ENCODE measurements at regions not wholly inside any gene's neighbourhood (a gene's known extent, or its start where the extent isn't known, plus 50 kb on each side); places are given as distances from the start of the nearest gene placed in this dataset.

DNA sequence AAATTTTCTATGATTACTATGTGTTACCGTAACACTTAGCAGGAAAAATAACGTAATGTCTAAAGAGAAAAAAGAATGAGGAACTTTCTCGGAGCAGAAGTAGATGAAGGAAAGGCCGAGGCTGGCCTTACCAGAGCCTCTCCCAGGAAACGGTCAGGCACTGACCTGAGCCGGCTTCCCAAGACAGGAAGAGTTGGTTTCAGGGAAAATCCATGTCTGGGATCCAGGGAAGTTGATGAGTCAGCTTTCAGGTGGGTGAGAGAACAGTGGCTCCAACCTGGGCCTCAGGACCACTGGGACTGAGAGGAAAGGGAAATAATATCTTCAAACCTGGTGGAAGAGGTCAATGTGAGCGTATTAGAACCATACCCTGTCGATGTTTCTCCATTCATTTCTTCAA lies 93.3 kb upstream of the UBL3 start:
- DNase-seq: no peak

DNA sequence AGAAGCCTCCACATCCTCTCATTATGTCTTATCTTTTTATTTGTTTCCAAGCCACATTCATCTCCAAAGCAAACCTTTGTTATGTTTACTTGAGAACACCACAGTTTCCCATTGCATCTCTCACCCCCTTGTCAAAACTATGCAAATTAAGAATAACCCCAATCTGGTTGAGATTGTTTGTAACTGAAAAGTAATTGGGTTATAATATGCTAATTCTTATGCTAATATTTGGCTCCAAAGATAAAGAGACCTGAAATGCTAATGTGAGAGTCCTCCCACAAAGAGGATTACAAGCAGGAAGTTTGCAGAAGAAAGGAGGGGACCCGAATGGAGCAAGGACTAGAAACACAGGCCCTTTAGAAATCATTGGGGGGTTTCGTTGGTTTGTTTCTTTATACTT lies 92.9 kb upstream of the UBL3 start:
- no peak for DNase-seq

DNA sequence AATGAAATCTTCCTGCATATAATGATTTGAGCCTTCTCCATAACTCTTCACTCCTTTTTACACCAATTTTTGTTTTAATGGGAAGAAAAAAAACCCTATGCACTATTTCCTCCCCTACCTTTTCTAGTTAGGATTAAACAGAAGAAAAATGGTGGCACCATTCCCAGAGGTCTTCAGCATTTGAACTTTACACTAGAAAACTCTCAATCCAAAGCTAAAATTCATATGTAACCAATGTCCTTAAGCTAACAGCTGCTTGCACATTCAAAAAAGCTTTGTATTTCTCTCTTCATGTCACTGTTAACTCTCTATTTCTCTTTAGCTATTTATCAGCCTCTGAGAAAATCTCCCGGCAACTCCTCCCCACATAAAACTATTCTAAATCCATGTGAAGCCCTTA lies 90.3 kb upstream of the UBL3 start:
- no peak for DNase-seq

DNA sequence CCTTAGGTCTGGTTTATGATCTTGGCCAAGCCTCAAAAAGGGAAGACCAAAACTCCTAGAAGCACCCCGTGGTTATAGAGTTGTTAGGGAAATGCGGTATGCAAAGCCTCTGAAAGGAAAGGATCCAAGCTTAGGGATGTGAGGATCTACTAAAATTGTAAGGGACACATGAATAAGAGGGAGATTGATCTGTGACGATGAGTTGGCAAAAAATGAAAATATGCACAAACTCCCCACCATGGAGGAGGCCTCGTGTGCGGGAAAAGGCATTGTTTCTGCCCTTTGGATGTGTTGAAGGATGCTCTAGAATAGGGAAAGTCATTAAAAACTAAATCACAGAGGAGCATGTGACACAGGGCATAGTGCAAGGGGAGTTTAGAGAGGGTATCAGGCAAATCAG lies 88.7 kb upstream of the UBL3 start:
- DNase-seq: no peak

DNA sequence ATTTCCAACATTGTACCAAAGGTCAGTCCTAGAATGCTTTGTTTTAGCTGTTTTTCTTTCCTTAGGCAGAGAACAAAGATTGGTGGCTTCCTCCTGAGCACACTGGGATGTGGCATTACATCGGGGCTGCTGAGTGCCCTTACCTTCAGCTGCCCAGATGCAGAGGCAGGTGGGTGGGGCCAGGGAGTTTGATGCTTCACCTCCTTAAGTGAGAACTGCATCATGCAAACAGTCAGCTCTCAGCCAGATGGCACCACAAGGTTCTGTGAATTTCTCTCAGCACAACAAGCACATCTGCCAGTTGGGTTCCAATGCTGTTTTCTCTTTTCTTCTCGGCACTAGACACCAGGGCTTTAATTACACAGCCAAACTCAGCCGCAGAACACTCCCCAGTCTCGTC lies 87.4 kb upstream of the UBL3 start:
- peak; percentile 2 for DNase-seq

DNA sequence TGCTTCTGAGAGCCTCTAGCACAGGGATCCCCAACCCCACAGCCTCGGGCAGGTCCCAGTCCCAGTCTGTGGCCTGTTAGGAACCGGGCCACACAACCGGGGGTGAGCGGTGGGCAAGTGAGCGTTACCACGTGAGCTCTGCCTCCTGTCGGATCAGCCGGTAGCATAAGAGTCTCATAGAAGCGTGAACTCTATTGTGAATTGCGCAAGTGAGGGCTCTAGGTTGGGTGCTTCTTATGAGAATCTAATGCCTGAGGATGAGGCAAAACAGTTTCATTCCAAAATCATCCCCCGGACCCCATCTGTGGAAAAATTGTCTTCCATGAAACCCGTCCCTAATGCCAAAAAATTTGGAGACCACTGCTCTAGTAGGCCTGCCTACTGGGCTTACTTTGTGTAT lies 87.0 kb upstream of the UBL3 start:
- no peak for DNase-seq

DNA sequence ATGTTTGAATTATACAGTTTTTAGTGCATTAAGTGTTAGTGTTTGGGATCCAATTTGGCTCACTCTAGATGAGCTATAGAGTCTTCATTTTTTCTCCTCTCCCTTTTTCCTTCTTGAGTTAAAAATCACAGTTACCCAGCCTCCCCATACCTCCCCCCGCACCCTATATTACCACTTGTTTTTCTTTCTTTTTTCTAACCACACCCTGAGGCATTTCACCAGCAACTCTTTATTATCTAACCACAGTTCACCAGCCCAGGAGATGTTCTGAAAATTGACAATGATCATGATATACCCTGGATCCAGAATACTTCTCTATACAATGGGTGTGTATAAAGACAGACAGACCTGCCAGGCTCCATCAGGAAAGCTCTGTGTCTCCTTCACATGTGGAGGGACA lies 86.5 kb upstream of the UBL3 start:
- no peak for DNase-seq

DNA sequence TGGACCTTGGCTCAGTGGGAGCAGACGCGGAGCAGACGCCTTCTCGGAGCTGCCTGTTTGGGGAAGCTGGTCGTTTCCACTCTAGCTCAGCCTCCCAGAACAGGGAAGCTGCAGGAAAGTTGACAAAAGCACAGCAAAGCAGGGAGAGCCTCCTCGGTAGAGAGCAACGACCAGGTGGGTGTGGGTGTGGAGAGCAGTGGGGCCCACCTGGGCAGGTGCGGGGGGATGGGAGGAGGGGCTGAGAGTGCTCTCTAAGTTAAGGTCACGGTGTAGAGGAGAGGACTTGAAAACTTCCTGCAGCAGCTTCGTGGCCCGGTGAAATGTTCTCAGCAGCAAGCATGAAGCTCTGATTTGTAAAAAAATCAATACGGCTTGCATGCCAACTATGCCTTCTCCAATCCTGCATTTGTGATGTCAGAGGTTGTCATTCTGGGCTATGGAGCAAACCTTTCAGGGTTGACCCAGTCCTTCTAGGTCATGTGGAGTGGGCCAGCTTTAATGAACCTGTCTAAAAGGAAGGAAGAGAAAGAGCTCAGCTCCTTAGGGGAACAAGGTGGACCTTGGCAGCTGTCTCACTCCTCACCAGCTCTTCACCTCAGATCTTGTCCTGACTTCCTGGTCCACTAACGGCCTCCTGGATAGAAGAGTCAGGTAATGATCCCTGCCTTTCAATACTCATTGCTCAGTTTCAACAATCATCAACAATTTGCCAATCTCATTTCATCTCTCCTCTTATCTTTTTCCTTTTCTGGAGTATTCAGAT lies 85.8 kb upstream of the UBL3 start:
- peak; percentile 30 for DNase-seq

DNA sequence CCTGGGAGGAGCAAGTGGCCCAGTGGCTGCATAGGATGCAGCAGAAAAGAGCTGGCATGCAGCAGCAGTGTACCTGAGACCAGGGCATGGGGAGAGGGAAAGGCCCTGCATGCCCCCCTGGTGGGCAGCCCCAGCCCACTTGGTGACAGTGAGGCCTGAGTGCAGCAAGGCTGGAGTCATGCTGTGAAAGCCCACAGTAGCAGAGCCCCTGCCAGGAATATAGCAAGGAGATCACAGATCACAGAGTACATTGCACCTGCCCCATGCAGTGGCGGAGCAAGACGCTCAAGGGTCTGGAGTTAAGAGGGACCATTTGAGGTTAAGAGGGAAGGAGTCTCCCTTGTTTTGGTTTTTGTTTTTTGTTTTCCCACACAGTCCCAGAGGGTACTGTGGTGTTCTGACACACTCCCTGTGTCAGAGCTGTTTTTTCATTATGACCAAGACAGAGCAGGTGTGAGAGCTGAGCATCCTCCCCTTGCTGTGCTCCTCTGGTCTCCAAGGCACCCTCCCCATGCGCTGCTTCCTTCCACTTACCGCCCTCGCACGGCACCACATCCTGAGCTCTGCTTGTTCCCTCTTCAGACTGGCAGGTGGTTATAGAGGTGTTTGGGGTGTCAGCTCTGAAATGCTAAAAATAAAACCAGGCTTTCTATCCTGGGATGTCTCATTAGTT lies 85.0 kb upstream of the UBL3 start:
- peak; percentile 76 for DNase-seq

DNA sequence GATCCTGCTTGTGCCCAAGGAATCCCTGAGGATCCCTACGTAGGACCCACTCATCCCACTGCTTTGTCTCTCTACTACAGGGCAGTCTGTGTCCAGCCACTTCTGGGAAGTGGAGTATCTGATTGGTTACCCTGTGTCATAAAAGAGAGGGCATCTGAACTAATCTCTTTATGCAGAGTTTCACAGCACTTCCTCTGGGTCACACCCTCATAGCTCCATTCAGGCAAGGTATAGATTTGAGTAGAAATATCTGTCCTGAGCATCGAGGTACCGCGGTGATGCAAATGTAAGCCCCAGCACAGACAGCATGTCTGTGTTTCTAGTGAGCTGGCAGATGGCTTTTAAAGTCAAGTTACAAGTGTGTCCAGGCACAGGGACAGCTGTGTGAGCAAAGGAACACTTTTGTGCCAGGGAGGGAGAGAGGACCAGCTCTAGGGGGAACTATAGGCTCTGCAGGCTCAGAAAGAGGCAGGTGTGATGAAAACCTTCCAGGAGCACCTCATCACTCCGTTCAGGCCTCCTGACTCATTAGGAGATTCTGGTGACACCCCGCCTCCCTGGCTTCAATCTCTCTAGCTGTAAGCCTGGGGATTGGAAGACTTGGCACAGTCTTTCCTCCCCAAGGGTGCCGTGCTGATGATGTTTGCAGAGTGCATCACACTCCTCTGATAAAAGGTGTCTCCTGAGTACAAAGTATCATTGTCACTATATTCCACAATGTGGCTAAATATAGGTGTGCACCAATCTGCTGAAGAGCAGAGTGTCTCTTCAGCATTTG lies 84.3 kb upstream of the UBL3 start:
- peak; percentile 76 for DNase-seq

DNA sequence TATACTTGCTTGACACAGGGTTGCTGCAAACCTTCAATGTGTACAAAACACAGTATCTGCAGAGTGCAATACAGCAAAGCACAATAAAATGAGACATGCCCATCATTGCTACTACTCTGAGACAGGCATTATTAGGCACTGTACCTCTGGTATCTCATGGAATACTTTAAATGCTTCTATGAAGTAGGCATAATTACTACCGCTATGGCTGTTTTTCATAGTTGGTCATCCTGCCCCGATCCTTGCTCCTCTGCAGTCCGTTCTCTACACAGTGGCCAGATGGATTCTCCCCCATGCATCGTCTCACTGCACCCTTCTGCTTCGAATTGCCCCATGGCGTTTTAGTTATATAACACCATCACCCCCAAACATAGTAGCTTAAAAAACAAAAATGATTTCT lies 83.0 kb upstream of the UBL3 start:
- no peak for DNase-seq

DNA sequence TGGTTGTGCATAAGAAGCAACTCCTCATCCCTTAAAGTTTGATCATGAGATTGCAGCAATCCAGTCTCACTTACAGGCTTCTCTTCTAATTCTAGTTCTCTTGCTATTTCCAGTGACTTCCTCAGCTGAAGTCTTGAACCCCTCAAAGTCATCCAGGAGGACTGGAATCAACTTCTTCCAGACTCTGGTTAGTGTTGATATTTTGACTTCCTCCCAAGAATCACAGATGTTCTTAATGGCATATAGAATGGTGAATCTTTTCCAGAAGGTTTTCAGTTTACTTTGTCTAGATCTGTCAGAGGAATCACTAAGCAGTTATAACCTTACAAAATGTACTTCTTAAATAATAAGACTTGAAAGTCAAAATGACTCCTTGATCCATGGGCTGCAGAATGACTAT lies 81.3 kb upstream of the UBL3 start:
- no peak for DNase-seq

DNA sequence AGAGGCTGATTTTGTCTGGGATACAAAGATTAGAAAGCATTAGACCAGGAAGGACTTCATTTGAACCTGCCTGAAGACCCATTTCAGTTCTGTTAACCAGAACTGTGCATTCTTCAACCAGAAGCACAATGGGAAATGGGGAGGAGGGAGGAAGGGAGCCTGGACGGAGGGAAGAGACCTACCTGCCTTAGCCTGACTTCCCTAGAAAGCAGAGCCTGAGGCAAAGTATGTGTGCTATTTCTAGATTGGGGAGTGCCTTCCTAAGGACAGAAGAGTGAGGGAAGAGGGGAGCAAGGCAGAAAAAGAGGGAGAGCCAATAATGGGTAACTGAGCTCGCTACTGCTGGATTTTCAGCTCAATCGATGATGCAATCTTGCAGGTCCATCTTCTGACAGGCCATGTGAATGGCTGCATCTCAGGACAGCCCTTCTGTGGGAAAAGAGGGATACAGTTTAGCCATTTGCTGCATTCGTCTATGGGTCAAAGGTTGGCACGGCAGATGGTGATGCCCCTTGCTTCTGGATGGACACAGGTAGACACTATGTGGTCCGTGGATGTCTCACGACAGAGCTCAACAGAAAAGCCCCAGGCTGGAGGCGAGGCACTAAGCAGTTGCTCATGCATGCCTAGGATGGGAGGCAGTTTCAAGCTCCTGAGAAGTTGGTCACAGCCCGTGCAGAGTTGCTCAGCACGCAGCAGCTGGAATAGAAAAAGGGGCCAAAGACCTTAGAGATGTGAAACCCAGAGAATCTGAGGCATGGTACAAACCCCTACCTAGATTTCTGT lies 78.8 kb upstream of the UBL3 start:
- DNase-seq: no peak

DNA sequence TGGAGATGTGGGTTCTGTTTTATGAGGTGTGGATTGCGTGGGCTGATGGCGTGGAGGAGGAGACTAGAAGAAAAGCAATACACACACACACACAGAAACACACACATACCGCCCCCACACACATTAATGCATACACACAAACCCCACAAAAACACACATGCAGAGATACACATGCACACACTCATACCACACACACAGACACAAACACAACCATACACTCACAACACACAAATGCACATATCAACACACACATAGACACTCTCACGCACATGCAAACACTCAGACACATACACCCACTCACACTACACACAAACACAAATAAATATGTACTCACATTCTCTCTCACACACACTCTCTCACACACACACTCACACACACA lies 75.7 kb upstream of the UBL3 start:
- DNase-seq: no peak

DNA sequence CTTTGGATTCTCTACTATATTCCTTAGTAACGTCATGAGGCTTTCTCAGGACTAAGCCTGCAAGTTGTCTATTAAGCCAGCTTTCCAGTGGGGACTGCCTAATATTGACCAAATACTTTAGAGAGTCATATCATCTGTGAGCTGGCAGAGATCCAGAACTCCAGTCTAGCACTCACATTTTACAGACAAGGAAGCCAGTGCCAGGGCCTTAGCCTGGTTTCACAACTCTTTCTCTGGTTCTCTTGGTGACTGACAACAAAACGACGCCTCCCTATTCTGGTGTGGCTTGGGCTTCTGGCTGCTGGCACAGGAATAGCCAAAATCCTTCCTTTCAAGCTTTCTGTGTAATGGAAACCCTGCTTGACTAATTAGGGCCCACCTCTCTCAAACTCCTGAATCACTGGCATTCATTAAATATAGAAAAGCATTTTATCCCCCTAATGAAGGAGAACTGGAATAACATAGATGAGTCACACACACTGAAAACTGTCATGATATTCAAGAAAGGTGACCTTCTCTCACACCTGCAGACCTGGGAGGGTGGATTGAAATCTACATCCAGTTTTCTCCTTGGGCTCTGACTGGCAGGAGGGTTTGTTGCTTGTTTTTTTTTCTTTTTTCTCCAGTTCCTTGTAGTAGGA lies 75.2 kb upstream of the UBL3 start:
- peak; percentile 76 for DNase-seq

DNA sequence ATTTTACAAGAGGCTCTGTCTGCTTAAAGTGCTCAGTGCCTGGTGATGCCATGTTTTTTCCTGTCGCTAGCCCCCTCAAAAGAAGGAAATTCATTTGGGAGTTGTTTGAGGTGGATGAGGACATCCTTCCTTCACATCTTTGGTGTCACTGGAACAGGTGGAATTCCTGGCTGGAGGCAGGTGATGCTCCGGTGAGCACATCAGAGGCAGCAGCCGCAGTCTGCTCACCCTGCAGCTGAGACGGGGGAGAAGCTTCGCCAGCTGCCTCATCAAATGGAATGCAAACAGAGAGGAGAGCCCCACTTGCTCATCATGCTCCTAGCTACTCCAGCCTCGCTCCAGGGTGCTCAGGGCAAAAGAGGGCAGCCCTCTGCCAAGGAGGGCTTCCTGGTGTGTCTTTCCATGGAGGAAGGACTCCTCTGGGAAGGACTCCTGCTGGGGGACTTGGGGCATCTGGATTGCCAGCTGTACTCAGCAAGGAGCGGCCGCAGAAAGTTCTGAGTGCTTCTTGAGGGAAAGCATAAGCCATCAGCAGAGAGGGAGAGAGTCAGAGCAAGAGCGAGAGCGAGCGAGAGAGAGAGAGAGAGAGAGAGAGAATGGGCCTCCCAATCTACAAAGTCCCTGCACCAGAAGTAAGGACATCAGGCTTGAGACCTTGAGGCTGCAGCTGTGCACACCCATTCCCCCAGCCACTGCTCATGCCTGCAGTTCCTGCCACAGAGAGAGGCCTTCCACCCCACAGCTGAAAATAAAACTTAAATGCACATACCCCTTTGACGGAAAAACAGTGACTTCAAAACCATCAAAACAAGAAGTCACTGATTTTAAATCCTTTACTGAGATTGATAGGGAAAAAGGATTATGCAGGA lies 74.3 kb upstream of the UBL3 start:
- DNase-seq: peak; percentile 59

DNA sequence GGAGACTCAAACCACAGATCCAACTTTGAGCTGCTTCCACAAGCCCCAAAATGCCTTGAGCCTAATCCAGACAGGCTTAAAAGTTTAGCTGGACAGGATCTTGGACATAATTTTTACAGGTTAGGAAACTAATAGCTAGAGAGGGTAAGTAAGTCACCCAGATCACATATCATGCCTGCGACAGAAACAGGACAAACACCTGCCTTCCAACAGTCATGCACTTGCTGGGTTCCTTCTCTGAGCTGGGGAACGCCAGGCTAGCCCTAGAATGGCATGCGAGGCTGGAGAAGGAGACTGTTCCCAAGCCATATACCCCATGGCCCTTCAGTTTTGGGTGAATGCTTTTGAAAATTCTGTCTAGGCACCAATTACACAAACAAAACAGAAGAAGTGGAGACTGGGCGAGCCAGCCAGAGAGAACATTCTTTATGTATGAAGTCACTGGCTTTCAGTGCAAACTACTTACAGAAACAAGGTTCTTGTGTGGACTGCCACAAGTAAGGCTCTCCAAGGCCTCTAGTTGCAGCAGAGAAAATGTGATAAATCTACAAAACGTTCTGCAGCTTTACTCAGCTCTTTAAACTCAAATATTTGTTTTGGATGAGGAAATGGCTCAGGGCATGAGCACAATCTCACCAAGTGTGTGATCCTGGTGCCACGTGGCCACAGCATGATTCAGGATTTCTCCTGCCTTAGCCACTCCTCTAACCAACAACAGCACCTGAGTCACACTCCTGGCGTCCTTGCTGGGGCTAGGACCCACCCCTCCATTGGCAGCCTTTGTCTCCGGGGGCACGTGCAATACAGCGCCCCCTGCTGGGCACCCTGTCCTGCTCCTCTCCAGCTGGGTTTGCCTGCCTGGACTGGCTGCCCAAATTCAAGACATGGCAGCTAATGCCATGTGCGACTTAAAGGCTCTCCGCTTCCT lies 73.4 kb upstream of the UBL3 start:
- DNase-seq: peak; percentile 70

DNA sequence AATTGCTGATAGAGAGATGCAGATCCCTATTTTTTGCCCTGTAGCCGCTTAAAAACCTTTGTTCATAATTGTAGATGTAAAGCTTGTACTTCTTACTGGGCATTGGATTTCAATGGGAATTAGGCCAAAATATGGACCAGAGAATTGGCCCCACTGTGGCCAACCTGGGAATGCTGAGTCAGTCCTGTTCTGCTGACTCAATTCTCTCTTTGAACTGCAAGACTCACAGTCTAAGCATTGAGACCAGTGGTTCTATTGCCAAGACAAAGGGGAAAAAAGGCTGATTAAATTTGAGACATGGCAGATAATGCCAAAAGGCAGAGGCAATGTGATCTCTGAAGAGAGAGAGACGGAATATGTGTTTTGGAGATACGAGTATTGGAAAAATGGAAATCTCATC lies 72.5 kb upstream of the UBL3 start:
- no peak for DNase-seq

DNA sequence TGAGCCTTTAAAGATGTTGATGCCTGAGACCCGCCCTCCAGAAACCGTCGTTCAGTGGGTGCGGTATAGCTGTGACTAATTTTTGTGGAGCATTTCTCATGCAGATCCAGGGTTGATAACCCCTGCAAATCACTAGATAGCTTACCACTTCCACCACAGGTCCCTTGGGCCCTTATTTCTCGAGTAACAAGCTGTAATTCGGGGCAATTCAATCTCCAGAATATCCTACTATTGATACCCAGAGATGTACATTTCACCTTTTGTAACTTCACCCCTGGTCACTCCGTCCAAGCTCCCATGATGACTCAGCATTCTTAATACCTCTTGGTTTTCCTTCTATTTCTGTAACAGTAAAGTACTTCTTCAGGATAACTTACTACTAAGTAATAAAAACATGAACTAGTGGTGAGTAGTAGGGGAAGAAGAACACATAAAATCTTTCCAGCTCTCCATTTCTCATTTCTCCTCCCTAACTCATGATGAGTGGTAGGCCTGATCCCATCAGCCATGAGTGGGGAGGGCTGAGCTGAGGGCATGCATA lies 71.9 kb upstream of the UBL3 start:
- DNase-seq: no peak

DNA sequence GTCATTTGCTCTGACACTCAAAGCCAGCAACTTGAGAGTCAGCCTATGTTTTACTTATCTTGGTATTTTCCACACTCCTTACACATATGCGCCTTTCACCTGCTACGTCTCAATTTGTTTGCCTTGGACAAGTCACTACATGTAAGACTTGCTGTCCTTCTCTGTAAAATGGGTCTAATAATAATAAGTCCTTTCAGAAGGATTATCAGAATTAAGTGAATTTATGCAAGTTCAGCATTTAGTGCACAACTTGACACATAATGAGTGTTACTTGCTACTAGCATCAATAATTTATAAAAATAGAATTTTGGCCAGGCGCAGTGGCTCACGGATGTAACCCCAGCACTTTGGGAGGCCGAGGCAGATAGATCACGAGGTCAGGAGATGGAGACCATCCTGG lies 71.1 kb upstream of the UBL3 start:
- DNase-seq: no peak
